ENCODE measurements at regions not wholly inside any gene's neighbourhood (a gene's known extent, or its start where the extent isn't known, plus 50 kb on each side); places are given as distances from the start of the nearest gene placed in this dataset.

- no peak overlapping the region for H3K4me3 ChIP-seq (ENCODE audit: low read depth, low read length, poor library complexity, severe bottlenecking)
- no TSS peak for BruUV-seq (replicated peaks)
- TF ChIP-seq EZH2 (IDR thresholded peaks at IDR 0.05; ENCODE audit: borderline replicate concordance, low read depth, low read length, poor library complexity, severe bottlenecking) = no peak
- TF ChIP-seq CTCF (conservative IDR thresholded peaks at IDR 0.05; ENCODE audit: low read depth, low read length) = no peak
- intact Hi-C loops (cut with micrococcal nuclease; ENCODE audit: unreplicated experiment) = no loop called here
- H3K27ac ChIP-seq (ENCODE audit: low read depth, low read length, poor library complexity, severe bottlenecking) = no peak overlapping the region
- H3K36me3 ChIP-seq (ENCODE audit: insufficient read depth, low read length, poor library complexity, severe bottlenecking) = no peaks in the 10 kb centered on the region
- H3K27me3 ChIP-seq (replicated peaks; ENCODE audit: insufficient read depth, low read depth, low read length, poor library complexity) = no peaks in the 10 kb centered on the region
- POLR2A ChIA-PET (ENCODE audit: low non-redundant PET) = no interaction called here
- DNase-seq (ENCODE audit: low spot score) = no peak
- CTCF ChIA-PET = no interaction called here
- H3K9me3 ChIP-seq (ENCODE audit: low read depth, low read length, poor library complexity, severe bottlenecking) = no peaks in the 10 kb centered on the region
- no peaks in the 10 kb centered on the region for H3K4me1 ChIP-seq (ENCODE audit: insufficient read depth, low read length, poor library complexity, severe bottlenecking)
These were observed 593.8 kb downstream of the USP25 start for GRCh38 chr21:16323596-16323995.

GRCh38 chr21:16324630-16325029 is 594.8 kb downstream of the USP25 start:
- no TSS peak for BruUV-seq (replicated peaks)
- DNase-seq (ENCODE audit: low spot score) = no peak
- Histone ChIP-seq H3K27me3 (replicated peaks; ENCODE audit: insufficient read depth, low read depth, low read length, poor library complexity) (no peaks in the 10 kb centered on the region), H3K4me1 (ENCODE audit: insufficient read depth, low read length, poor library complexity, severe bottlenecking) (no peaks in the 10 kb centered on the region), H3K27ac (ENCODE audit: low read depth, low read length, poor library complexity, severe bottlenecking) (no peak overlapping the region), H3K4me3 (ENCODE audit: low read depth, low read length, poor library complexity, severe bottlenecking) (no peak overlapping the region), H3K9me3 (ENCODE audit: low read depth, low read length, poor library complexity, severe bottlenecking) (no peaks in the 10 kb centered on the region), H3K36me3 (ENCODE audit: insufficient read depth, low read length, poor library complexity, severe bottlenecking) (no peaks in the 10 kb centered on the region)
- TF ChIP-seq CTCF (conservative IDR thresholded peaks at IDR 0.05; ENCODE audit: low read depth, low read length) = no peak
- CTCF ChIA-PET = no interaction called here
- intact Hi-C loops (cut with micrococcal nuclease; ENCODE audit: unreplicated experiment) = loop anchor here (5.0 kb wide), 1 partner anchor 322 kb away; no protein-coding TSS in a partner anchor
- POLR2A ChIA-PET (ENCODE audit: low non-redundant PET) = no interaction called here

- ChIA-PET CTCF (interaction anchor here (1.2 kb wide), 1 partner anchor 248 kb away, joined by 4 read pairs; no protein-coding TSS in a partner anchor), POLR2A (ENCODE audit: low non-redundant PET) (no interaction called here)
- no peak overlapping the region for H3K27ac ChIP-seq (ENCODE audit: low read depth, low read length, poor library complexity, severe bottlenecking)
- H3K36me3 ChIP-seq (ENCODE audit: insufficient read depth, low read length, poor library complexity, severe bottlenecking) = no peaks in the 10 kb centered on the region
- H3K4me3 ChIP-seq (ENCODE audit: low read depth, low read length, poor library complexity, severe bottlenecking) = no peak overlapping the region
- H3K27me3 ChIP-seq (replicated peaks; ENCODE audit: insufficient read depth, low read depth, low read length, poor library complexity) = no peaks in the 10 kb centered on the region
- H3K9me3 ChIP-seq (ENCODE audit: low read depth, low read length, poor library complexity, severe bottlenecking) = no peaks in the 10 kb centered on the region
- peak; percentile 70 for TF ChIP-seq CTCF (conservative IDR thresholded peaks at IDR 0.05; ENCODE audit: low read depth, low read length)
- no peak for TF ChIP-seq EZH2 (IDR thresholded peaks at IDR 0.05; ENCODE audit: borderline replicate concordance, low read depth, low read length, poor library complexity, severe bottlenecking)
- intact Hi-C loops (cut with micrococcal nuclease; ENCODE audit: unreplicated experiment) = loop anchor here (1.0 to 5.0 kb wide), 2 partner anchors 248 to 438 kb away; no protein-coding TSS in a partner anchor
- peak; percentile 65 for DNase-seq (ENCODE audit: low spot score)
- BruUV-seq (replicated peaks) = no TSS peak
- H3K4me1 ChIP-seq (ENCODE audit: insufficient read depth, low read length, poor library complexity, severe bottlenecking) = no peaks in the 10 kb centered on the region
These were observed 600.5 kb downstream of the USP25 start for GRCh38 chr21:16330082-16330907.

All from A673 (cell line).